H9 (cell line): ENCODE measurements at regions not wholly inside any gene's neighbourhood (a gene's known extent, or its start where the extent isn't known, plus 50 kb on each side); places are given as distances from the start of the nearest gene placed in this dataset.

Experiments used
- DNase-seq: peaks from one replicate; pipeline ENCODE4 v3.0.0-alpha.2; 2017
- H2AFZ ChIP-seq: one replicate; pipeline ENCODE4 v1.6.1; 2013; ENCODE audit warnings: mild to moderate bottlenecking, low read length, control low read depth, moderate library complexity
- H2AK5ac ChIP-seq: 2 replicates; pipeline ENCODE4 v1.6.1; 2013; ENCODE audit warnings: low read length, control low read depth, mixed read lengths; ENCODE audit not compliant: insufficient read length
- H2BK120ac ChIP-seq: one replicate; pipeline ENCODE4 v1.6.1; 2013; ENCODE audit warnings: low read depth, mild to moderate bottlenecking, low read length, control low read depth, inconsistent platforms; ENCODE audit not compliant: poor library complexity, severe bottlenecking
- H2BK12ac ChIP-seq: 2 replicates; pipeline ENCODE4 v1.6.1; 2013; ENCODE audit warnings: low read length, control low read depth, mixed read lengths, low read depth; ENCODE audit not compliant: insufficient read length
- H2BK15ac ChIP-seq: 2 replicates; pipeline ENCODE4 v1.6.1; 2013; ENCODE audit warnings: low read depth, low read length, control low read depth
- H2BK20ac ChIP-seq: one replicate; pipeline ENCODE4 v1.6.1; 2013; ENCODE audit warnings: low read depth, mild to moderate bottlenecking, low read length, control low read depth, inconsistent platforms; ENCODE audit not compliant: poor library complexity, severe bottlenecking
- H2BK5ac ChIP-seq: 2 replicates; pipeline ENCODE4 v1.6.1; 2013; ENCODE audit warnings: low read length, control low read depth, mixed read lengths; ENCODE audit not compliant: insufficient read length
- H3K14ac ChIP-seq: 2 replicates; pipeline ENCODE4 v1.6.1; 2013; ENCODE audit warnings: low read length, control low read depth; ENCODE audit not compliant: insufficient read depth
- H3K18ac ChIP-seq: 2 replicates; pipeline ENCODE4 v1.6.1; 2013; ENCODE audit warnings: low read depth, mild to moderate bottlenecking, mixed read lengths, low read length, control low read depth; ENCODE audit not compliant: insufficient read length
- H3K23ac ChIP-seq: 2 replicates; pipeline ENCODE4 v1.6.1; 2013; ENCODE audit warnings: low read length, control low read depth, mixed read lengths, low read depth; ENCODE audit not compliant: insufficient read length
- H3K23me2 ChIP-seq: 2 replicates; pipeline ENCODE4 v1.6.1; 2013; ENCODE audit warnings: low read depth, mild to moderate bottlenecking, mixed read lengths, low read length, control low read depth; ENCODE audit not compliant: insufficient read length, poor library complexity, severe bottlenecking
- H3K27ac ChIP-seq: 2 replicates; pipeline ENCODE4 v1.5.1; 2013; ENCODE audit warnings: low read length, control low read depth, mixed read lengths, low read depth; ENCODE audit not compliant: insufficient read length
- H3K27me3 ChIP-seq: 2 replicates; pipeline ENCODE4 v1.6.1; 2013; ENCODE audit warnings: low read length, control low read depth, inconsistent platforms; ENCODE audit not compliant: insufficient read depth
- H3K4ac ChIP-seq: 2 replicates; pipeline ENCODE4 v1.6.1; 2013; ENCODE audit warnings: low read depth, mild to moderate bottlenecking, control low read depth, inconsistent platforms, low read length, moderate library complexity
- H3K4me1 ChIP-seq: 2 replicates; pipeline ENCODE4 v1.6.1; 2013; ENCODE audit warnings: low read length, control low read depth, inconsistent platforms; ENCODE audit not compliant: insufficient read depth
- H3K4me2 ChIP-seq: 2 replicates; pipeline ENCODE4 v1.6.1; 2013; ENCODE audit warnings: low read length, control low read depth, mixed read lengths; ENCODE audit not compliant: insufficient read length, insufficient read depth
- H3K56ac ChIP-seq: 2 replicates; pipeline ENCODE4 v1.6.1; 2013; ENCODE audit warnings: low read depth, mild to moderate bottlenecking, mixed read lengths, low read length, control low read depth; ENCODE audit not compliant: insufficient read length
- H3K79me1 ChIP-seq: 2 replicates; pipeline ENCODE4 v1.6.1; 2013; ENCODE audit warnings: low read depth, mild to moderate bottlenecking, moderate library complexity, low read length, control low read depth, inconsistent platforms; ENCODE audit not compliant: insufficient read depth, poor library complexity, severe bottlenecking
- H3K79me2 ChIP-seq: 2 replicates; pipeline ENCODE4 v1.6.1; 2013; ENCODE audit warnings: low read length, control low read depth, inconsistent platforms; ENCODE audit not compliant: insufficient read depth
- H3K9ac ChIP-seq: 2 replicates; pipeline ENCODE4 v1.6.1; 2013; ENCODE audit warnings: low read length, control low read depth, mixed read lengths; ENCODE audit not compliant: insufficient read length; ENCODE audit errors: extremely low read depth
- H3K9me3 ChIP-seq: one replicate; pipeline ENCODE4 v1.6.1; 2013; ENCODE audit warnings: low read depth, low read length, inconsistent platforms; ENCODE audit not compliant: control insufficient read depth
- H3T11ph ChIP-seq: one replicate; pipeline ENCODE4 v1.6.1; 2013; ENCODE audit warnings: mild to moderate bottlenecking, low read length, control low read depth, inconsistent platforms
- H4K20me1 ChIP-seq: one replicate; pipeline ENCODE4 v1.6.1; 2013; ENCODE audit not compliant: control insufficient read depth, insufficient read length, insufficient read depth
- H4K5ac ChIP-seq: 2 replicates; pipeline ENCODE4 v1.6.1; 2013; ENCODE audit warnings: low read depth, mild to moderate bottlenecking, mixed read lengths, low read length, control low read depth; ENCODE audit not compliant: insufficient read length
- H4K8ac ChIP-seq: replicated peaks from 2 replicates; pipeline ENCODE4 v1.6.1; 2013; ENCODE audit warnings: low read length, control low read depth, mixed read lengths, low read depth; ENCODE audit not compliant: insufficient read length
- H4K91ac ChIP-seq: 2 replicates; pipeline ENCODE4 v1.6.1; 2013; ENCODE audit warnings: low read depth, mild to moderate bottlenecking, moderate library complexity, mixed read lengths, low read length, control low read depth; ENCODE audit not compliant: insufficient read length
- H3K27ac Mint-ChIP-seq, 3 experiments: 2 replicates in 2 of 3; 3 replicates in 1 of 3; pipeline ENCODE4 v1.8.0; 2020 to 2021; ENCODE audit warnings: mixed read lengths in 3 of 3, mild to moderate bottlenecking in 1 of 3, moderate library complexity in 1 of 3
- H3K27me3 Mint-ChIP-seq: 2 replicates; pipeline ENCODE4 v1.8.0; 2021; ENCODE audit warnings: low read depth, mild to moderate bottlenecking, moderate library complexity, mixed read lengths
- H3K36me3 Mint-ChIP-seq, 3 experiments: 2 replicates in 2 of 3; 3 replicates in 1 of 3; pipeline ENCODE4 v1.8.0; 2020 to 2021; ENCODE audit warnings: low read depth in 3 of 3, mixed read lengths in 3 of 3; ENCODE audit not compliant: insufficient read depth in 1 of 3
- H3K4me1 Mint-ChIP-seq, 2 experiments: 2 replicates each; pipeline ENCODE4 v1.8.0; 2020; ENCODE audit warnings: mixed read lengths in 2 of 2
- H3K4me3 Mint-ChIP-seq, 2 experiments: 2 replicates in 1 of 2; 3 replicates in 1 of 2; pipeline ENCODE4 v1.8.0; 2020 to 2021; ENCODE audit warnings: mild to moderate bottlenecking in 2 of 2, mixed read lengths in 2 of 2, moderate library complexity in 1 of 2
- H3K9me3 Mint-ChIP-seq, 2 experiments: 2 replicates in 1 of 2; 3 replicates in 1 of 2; pipeline ENCODE4 v1.8.0; 2020; ENCODE audit warnings: mild to moderate bottlenecking in 2 of 2, mixed read lengths in 2 of 2, moderate library complexity in 1 of 2
- CTCF ChIP-seq: fragments of 200-600 bp; sonication (generic); conservative IDR thresholded peaks from 3 replicates; pipeline ENCODE4 v1.8.0; 2021; ENCODE audit warnings: antibody characterized with exemption, mild to moderate bottlenecking
- WGBS: extraction: QIAGEN DNeasy Blood & Tissue Kit; methylation state at CpG from one replicate; pipeline ENCODE4 v1.1.7; 2013; ENCODE audit warnings: missing lambda C conversion rate, low lambda C conversion rate, mixed read lengths; ENCODE audit not compliant: insufficient read length; ENCODE audit errors: extremely low coverage; 5-methylcytosine and 5-hydroxymethylcytosine counted together

DNA sequence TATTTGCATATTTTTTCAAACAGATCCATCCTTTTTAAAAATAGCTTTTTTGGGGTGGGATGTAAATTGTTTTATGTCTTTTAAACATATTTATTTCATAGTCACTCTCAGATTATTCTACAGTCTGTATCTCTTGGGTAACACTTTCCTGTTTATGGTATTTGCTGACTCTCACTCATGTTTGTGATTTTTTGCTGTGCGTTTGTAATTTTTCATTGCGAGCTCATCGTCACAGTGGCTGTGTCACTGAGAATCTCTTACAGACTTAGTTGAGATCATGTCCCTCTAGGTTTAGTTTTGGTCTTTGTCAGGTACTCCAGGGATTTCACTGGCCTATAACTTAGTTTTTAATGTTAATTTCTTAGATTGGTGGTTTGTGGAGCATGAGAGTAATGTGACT, 73.5 kb upstream of the HS6ST1 start:
- Histone ChIP-seq H3K18ac (no peak overlapping the region), H2BK15ac (no peak overlapping the region), H3K79me1 (no peaks in the 10 kb centered on the region), H3K14ac (no peak overlapping the region), H3T11ph (no peak overlapping the region), H4K8ac (no peak overlapping the region), H2BK20ac (no peak overlapping the region), H3K79me2 (no peaks in the 10 kb centered on the region), H3K4me2 (no peak overlapping the region), H2BK12ac (no peak overlapping the region), H3K9me3 (no peaks in the 10 kb centered on the region), H3K23me2 (no peaks in the 10 kb centered on the region), H4K91ac (no peak overlapping the region), H2BK5ac (no peak overlapping the region), H3K56ac (no peak overlapping the region), H2AK5ac (no peak overlapping the region), H3K9ac (no peak overlapping the region), H3K27ac (no peak overlapping the region), H3K27me3 (no peaks in the 10 kb centered on the region), H2AFZ (no peak overlapping the region), H3K4ac (no peak overlapping the region), H3K23ac (no peak overlapping the region), H3K4me1 (peaks cover 4% of the 10 kb centered on the region; the same call in 1 of the 2 replicates), H4K20me1 (no peaks in the 10 kb centered on the region), H4K5ac (no peak overlapping the region), H2BK120ac (no peak overlapping the region)
- no peak for DNase-seq
- Mint-ChIP-seq H3K4me3 (no peak overlapping the region), H3K27ac (no peak overlapping the region), H3K27me3 (no peaks in the 10 kb centered on the region; the same call in 1 of the 2 replicates), H3K36me3 (no peaks in the 10 kb centered on the region), H3K9me3 (no peaks in the 10 kb centered on the region), H3K4me1 (peaks cover 39% of the 10 kb centered on the region in 2 experiments)
- WGBS: no CpG with 5 or more reads among the region's 3 CpGs
- TF ChIP-seq CTCF: no peak
